ENCODE measurements at regions not wholly inside any gene's neighbourhood (a gene's known extent, or its start where the extent isn't known, plus 50 kb on each side); places are given as distances from the start of the nearest gene placed in this dataset.

- no peak for TF ChIP-seq CTCF (IDR thresholded peaks at IDR 0.05 in 8 of 11, conservative IDR thresholded peaks at IDR 0.05 in 3 of 11)
- no peak for TF ChIP-seq POLR2A (IDR thresholded peaks at IDR 0.05)
Measured at GRCh38 chr18:11289248-11289647, 139.9 kb upstream of the PIEZO2 start.
